ENCODE measurements at regions not wholly inside any gene's neighbourhood (a gene's known extent, or its start where the extent isn't known, plus 50 kb on each side); places are given as distances from the start of the nearest gene placed in this dataset.

GRCh38 chr4:24174602-24175001, 284.8 kb upstream of the PPARGC1A start (continued):
- TF ChIP-seq CHD7 (IDR thresholded peaks at IDR 0.05; ENCODE audit: insufficient replicate concordance, low read length) (no peak), HDAC6 (IDR thresholded peaks at IDR 0.05; ENCODE audit: low read depth, low read length) (no peak), KDM1A (IDR thresholded peaks at IDR 0.05; ENCODE audit: borderline replicate concordance, low read length) (no peak)
